Endothelial cell of umbilical vein (primary cell): ENCODE measurements at regions not wholly inside any gene's neighbourhood (a gene's known extent, or its start where the extent isn't known, plus 50 kb on each side); places are given as distances from the start of the nearest gene placed in this dataset.

Source experiments
- BruUV-seq: library from RNA; stranded (reverse); fragments of 400-500 nt; replicated peaks from 2 replicates; lab custom pipeline; 2021; lab: Mats Ljungman, UMichigan
- CTCF ChIA-PET: fragments of 300-600, 350-600 bp; sonication (Branson Sonifier 250); formaldehyde crosslinking; loops from one replicate; lab custom pipeline; 2021; ENCODE audit warnings: antibody characterized with exemption, inconsistent platforms; lab: Charles Lee
- POLR2A ChIA-PET: fragments of 300-600, 350-600 bp; sonication (Branson Sonifier 250); formaldehyde crosslinking; loops from one replicate; lab custom pipeline; 2021; ENCODE audit warnings: antibody characterized with exemption, inconsistent platforms; lab: Charles Lee
- DNase-seq: peaks from one replicate; pipeline ENCODE4 v3.0.0-alpha.2; 2011; ENCODE audit warnings: low read depth, low spot score
- FAIRE-seq: peaks from 2 replicates; lab custom pipeline; 2011; peaks lifted over from hg19 to GRCh38; lab: Jason Lieb, UNC
- H2AFZ ChIP-seq: 2 replicates; pipeline ENCODE4 v1.6.0; 2012; ENCODE audit warnings: low read depth, low read length, control low read depth, inconsistent platforms
- H3K27ac ChIP-seq: 2 replicates; pipeline ENCODE4 v1.5.1; 2011; ENCODE audit warnings: low read depth, mild to moderate bottlenecking, control low read depth, low read length, moderate library complexity; ENCODE audit not compliant: insufficient read depth
- H3K27me3 ChIP-seq, 2 experiments: 2 replicates each; pipeline versions ENCODE4 v1.6.0 to v1.6.1; 2011; ENCODE audit warnings: low read length in 2 of 2, mixed read lengths in 1 of 2; ENCODE audit not compliant: control insufficient read depth in 2 of 2, insufficient read depth in 2 of 2
- H3K36me3 ChIP-seq, 2 experiments: 2 replicates in 1 of 2; 3 replicates in 1 of 2; pipeline ENCODE4 v1.5.1; 2011; ENCODE audit warnings: low read length in 2 of 2, mild to moderate bottlenecking in 1 of 2, moderate library complexity in 1 of 2; ENCODE audit not compliant: control insufficient read depth in 2 of 2, insufficient read depth in 2 of 2; ENCODE audit errors: extremely low read depth in 1 of 2
- H3K4me1 ChIP-seq: 3 replicates; pipeline ENCODE4 v1.5.1; 2011; ENCODE audit warnings: mild to moderate bottlenecking, low read length; ENCODE audit not compliant: control insufficient read depth, insufficient read depth; ENCODE audit errors: extremely low read depth
- H3K4me2 ChIP-seq: 2 replicates; pipeline ENCODE4 v1.6.1; 2011; ENCODE audit warnings: low read length, control low read depth, mixed read lengths; ENCODE audit not compliant: insufficient read depth
- H3K4me3 ChIP-seq, 3 experiments: fragments of 200-600 bp in 1 of 3; sonication (generic), shearing (Covaris generic) in 1 of 3; replicated peaks in 1 of 3; 2 replicates each; pipeline ENCODE4 v1.5.1; 2011 to 2016; ENCODE audit warnings: control low read depth in 3 of 3, low read length in 3 of 3, mild to moderate bottlenecking in 2 of 3, inconsistent platforms in 1 of 3, low read depth in 1 of 3, moderate library complexity in 1 of 3; ENCODE audit not compliant: insufficient read depth in 1 of 3
- H3K79me2 ChIP-seq: 2 replicates; pipeline ENCODE4 v1.6.0; 2012; ENCODE audit warnings: low read length, inconsistent platforms; ENCODE audit not compliant: control insufficient read depth, insufficient read depth
- H3K9ac ChIP-seq: replicated peaks from 2 replicates; pipeline ENCODE3; 2011; ENCODE audit warnings: low read length, control low read depth; ENCODE audit not compliant: insufficient read depth; ENCODE audit errors: extremely low read depth
- H3K9me1 ChIP-seq: replicated peaks from 3 replicates; pipeline ENCODE4 v1.6.0; 2011; ENCODE audit warnings: mild to moderate bottlenecking, low read length; ENCODE audit not compliant: control insufficient read depth, insufficient read depth; ENCODE audit errors: extremely low read depth
- H3K9me3 ChIP-seq: replicated peaks from 2 replicates; pipeline ENCODE4 v1.5.1; 2012; ENCODE audit warnings: low read length, inconsistent platforms; ENCODE audit not compliant: control insufficient read depth, insufficient read depth
- H4K20me1 ChIP-seq: replicated peaks from 2 replicates; pipeline ENCODE3; 2011; ENCODE audit warnings: mild to moderate bottlenecking, low read length; ENCODE audit not compliant: control insufficient read depth, insufficient read depth; ENCODE audit errors: extremely low read depth
- CTCF ChIP-seq, 2 donors: IDR thresholded peaks; 1 replicate in 1 of 2; 2 replicates in 1 of 2; pipeline ENCODE4 v1.5.1; 2011; ENCODE audit warnings: low read length in 2 of 2, mild to moderate bottlenecking in 2 of 2, moderate library complexity in 2 of 2, control low read depth in 1 of 2, inconsistent platforms in 1 of 2, low read depth in 1 of 2; ENCODE audit not compliant: insufficient read depth in 1 of 2; ENCODE audit errors: extremely low read depth in 1 of 2
- EZH2 ChIP-seq: IDR thresholded peaks from 2 replicates; pipeline ENCODE4 v1.6.1; 2012; ENCODE audit warnings: borderline replicate concordance, low read depth, mild to moderate bottlenecking, moderate library complexity, low read length, inconsistent platforms; ENCODE audit not compliant: severe bottlenecking
- dilution Hi-C: fragments of 300-500 bp; cut with MboI; formaldehyde crosslinking; loops from one replicate; pipeline ENCODE4 v1.15.0; 2019; ENCODE audit warnings: low sequenced_read_pairs; ENCODE audit not compliant: extremely low pct_ligation_motif_present
- intact Hi-C: fragments of 100-400 bp; cut with micrococcal nuclease; formaldehyde crosslinking; loops from one replicate; pipeline ENCODE4 v1.10.0; 2022

- DNase-seq = no peak
These were observed 75.9 kb upstream of the FBRSL1 start for GRCh38 chr12:132413931-132414588.

More at GRCh38 chr12:132413931-132414588, 75.9 kb upstream of the FBRSL1 start:
- dilution Hi-C loops (no loop called here), intact Hi-C loops (loop anchor here (2.0 kb wide), 1 partner anchor 269 kb away; the partner anchor contains the start of genes DDX51 and NOC4L)
- Histone ChIP-seq H3K27ac (no peak overlapping the region), H3K9ac (no peak overlapping the region), H3K9me3 (no peaks in the 10 kb centered on the region), H3K4me1 (no peaks in the 10 kb centered on the region), H3K27me3 (no peaks in the 10 kb centered on the region), H2AFZ (no peak overlapping the region), H3K4me3 (no peak overlapping the region), H3K79me2 (no peaks in the 10 kb centered on the region), H3K4me2 (no peak overlapping the region), H3K36me3 (no peaks in the 10 kb centered on the region), H3K9me1 (no peaks in the 10 kb centered on the region), H4K20me1 (no peaks in the 10 kb centered on the region)
- ChIA-PET POLR2A (interaction anchor here (0.6 kb wide), 1 partner anchor 146 kb away, joined by 3 read pairs; no protein-coding TSS in a partner anchor), CTCF (interaction anchor here (0.7 to 4.9 kb wide), 22 partner anchors 9 to 266 kb away, joined by 3 to 119 read pairs (median 4); partner anchors contain the start of gene GALNT9)
- no peak for FAIRE-seq
- BruUV-seq = no TSS peak
- no peak for TF ChIP-seq EZH2
- TF ChIP-seq CTCF (IDR thresholded peaks at IDR 0.05; ENCODE audit: extremely low read depth in 1 of 2, insufficient read depth in 1 of 2, low read depth in 1 of 2, low read length in 2 of 2) = peak; percentile 43 to 81
